ENCODE measurements at regions not wholly inside any gene's neighbourhood (a gene's known extent, or its start where the extent isn't known, plus 50 kb on each side); places are given as distances from the start of the nearest gene placed in this dataset.

GRCh38 chr3:83913381-83913780, 1045.4 kb upstream of the CADM2 start:
- TF ChIP-seq CTCF (IDR thresholded peaks at IDR 0.05 in 2 of 3, conservative IDR thresholded peaks at IDR 0.05 in 1 of 3; ENCODE audit: control insufficient read depth in 2 of 3, extremely low read depth in 1 of 3, insufficient read depth in 1 of 3, low read depth in 3 of 3, low read length in 3 of 3) (no peak), POLR2AphosphoS5 (IDR thresholded peaks at IDR 0.05; ENCODE audit: low read length) (no peak), STAT3 (IDR thresholded peaks at IDR 0.05; ENCODE audit: low read depth, low read length) (no peak), SPI1 (IDR thresholded peaks at IDR 0.05; ENCODE audit: borderline replicate concordance, insufficient read depth, low read depth, low read length) (no peak)

Data from GM12878 (cell line).